ENCODE measurements at regions not wholly inside any gene's neighbourhood (a gene's known extent, or its start where the extent isn't known, plus 50 kb on each side); places are given as distances from the start of the nearest gene placed in this dataset.

- DNase-seq (ENCODE audit: low read depth): no peak
Measured at GRCh38 chr13:105047676-105048295, 1487.7 kb downstream of the EFNB2 start.

- peak; percentile 15 for DNase-seq (ENCODE audit: low read depth)
Measured at GRCh38 chr13:105037110-105037509, 1498.4 kb downstream of the EFNB2 start.

- no peak for DNase-seq (ENCODE audit: low read depth)
Measured at GRCh38 chr13:105035092-105035491, 1500.4 kb downstream of the EFNB2 start.

GRCh38 chr13:105033999-105034398 lies 1501.5 kb downstream of the EFNB2 start:
- DNase-seq (ENCODE audit: low read depth): no peak

- no peak for DNase-seq (ENCODE audit: low read depth)
Measured at GRCh38 chr13:105031306-105031705, 1504.2 kb downstream of the EFNB2 start.

- no peak for DNase-seq (ENCODE audit: low read depth)
Measured at GRCh38 chr13:105030851-105031250, 1504.6 kb downstream of the EFNB2 start.

GRCh38 chr13:105019073-105019472 lies 1516.4 kb downstream of the EFNB2 start:
- DNase-seq (ENCODE audit: low read depth): no peak

GRCh38 chr13:105016266-105016665 lies 1519.2 kb downstream of the EFNB2 start:
- no peak for DNase-seq (ENCODE audit: low read depth)

- no peak for DNase-seq (ENCODE audit: low read depth)
Measured at GRCh38 chr13:105008604-105009003, 1526.9 kb downstream of the EFNB2 start.

- DNase-seq (ENCODE audit: low read depth): no peak
Measured at GRCh38 chr13:105007166-105007808, 1528.2 kb downstream of the EFNB2 start.

GRCh38 chr13:104996022-104996421 lies 1539.4 kb downstream of the EFNB2 start:
- DNase-seq (ENCODE audit: low read depth): no peak

GRCh38 chr13:104993708-104994107 lies 1541.8 kb downstream of the EFNB2 start:
- DNase-seq (ENCODE audit: low read depth): no peak

GRCh38 chr13:104987621-104988020 lies 1547.8 kb downstream of the EFNB2 start:
- DNase-seq (ENCODE audit: low read depth): no peak

- DNase-seq (ENCODE audit: low read depth): peak; percentile 12
Measured at GRCh38 chr13:104984296-104984818, 1551.1 kb downstream of the EFNB2 start.

GRCh38 chr13:104983601-104984000 lies 1551.9 kb downstream of the EFNB2 start:
- no peak for DNase-seq (ENCODE audit: low read depth)

- DNase-seq (ENCODE audit: low read depth): no peak
Measured at GRCh38 chr13:104980586-104980985, 1554.9 kb downstream of the EFNB2 start.

GRCh38 chr13:104979281-104980030 lies 1556.0 kb downstream of the EFNB2 start:
- DNase-seq (ENCODE audit: low read depth): no peak

- no peak for DNase-seq (ENCODE audit: low read depth)
Measured at GRCh38 chr13:104976986-104977385, 1558.5 kb downstream of the EFNB2 start.

GRCh38 chr13:104975272-104975671 lies 1560.2 kb downstream of the EFNB2 start:
- DNase-seq (ENCODE audit: low read depth): no peak

- no peak for DNase-seq (ENCODE audit: low read depth)
Measured at GRCh38 chr13:104968876-104969275, 1566.6 kb downstream of the EFNB2 start.

- DNase-seq (ENCODE audit: low read depth): no peak
Measured at GRCh38 chr13:104967836-104968630, 1567.4 kb downstream of the EFNB2 start.

GRCh38 chr13:104967376-104967775 lies 1568.1 kb downstream of the EFNB2 start:
- no peak for DNase-seq (ENCODE audit: low read depth)

Data from ELR (cell line).